ENCODE measurements at regions not wholly inside any gene's neighbourhood (a gene's known extent, or its start where the extent isn't known, plus 50 kb on each side); places are given as distances from the start of the nearest gene placed in this dataset.

DNA sequence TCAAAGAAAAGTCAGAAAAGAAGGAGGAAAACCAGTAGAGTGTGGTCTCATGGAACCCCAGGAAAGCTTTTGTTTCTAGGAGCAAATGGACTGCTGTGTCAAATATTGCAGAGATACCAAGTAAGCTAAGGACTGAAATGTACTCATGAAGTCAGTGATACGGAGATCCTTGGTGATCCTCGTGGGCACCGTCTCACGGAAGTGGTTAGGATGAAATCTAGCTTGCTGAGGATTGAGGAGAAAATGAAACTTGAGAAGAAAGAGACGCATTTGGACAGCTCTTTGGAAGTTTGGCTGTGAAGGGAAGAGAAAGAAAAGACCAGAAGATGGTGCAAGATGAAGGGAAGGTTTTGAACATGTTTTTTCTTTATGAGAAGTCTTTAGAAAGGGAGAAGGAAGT, 104.0 kb upstream of the CCND2 start:
- TF ChIP-seq, protein P1, sequence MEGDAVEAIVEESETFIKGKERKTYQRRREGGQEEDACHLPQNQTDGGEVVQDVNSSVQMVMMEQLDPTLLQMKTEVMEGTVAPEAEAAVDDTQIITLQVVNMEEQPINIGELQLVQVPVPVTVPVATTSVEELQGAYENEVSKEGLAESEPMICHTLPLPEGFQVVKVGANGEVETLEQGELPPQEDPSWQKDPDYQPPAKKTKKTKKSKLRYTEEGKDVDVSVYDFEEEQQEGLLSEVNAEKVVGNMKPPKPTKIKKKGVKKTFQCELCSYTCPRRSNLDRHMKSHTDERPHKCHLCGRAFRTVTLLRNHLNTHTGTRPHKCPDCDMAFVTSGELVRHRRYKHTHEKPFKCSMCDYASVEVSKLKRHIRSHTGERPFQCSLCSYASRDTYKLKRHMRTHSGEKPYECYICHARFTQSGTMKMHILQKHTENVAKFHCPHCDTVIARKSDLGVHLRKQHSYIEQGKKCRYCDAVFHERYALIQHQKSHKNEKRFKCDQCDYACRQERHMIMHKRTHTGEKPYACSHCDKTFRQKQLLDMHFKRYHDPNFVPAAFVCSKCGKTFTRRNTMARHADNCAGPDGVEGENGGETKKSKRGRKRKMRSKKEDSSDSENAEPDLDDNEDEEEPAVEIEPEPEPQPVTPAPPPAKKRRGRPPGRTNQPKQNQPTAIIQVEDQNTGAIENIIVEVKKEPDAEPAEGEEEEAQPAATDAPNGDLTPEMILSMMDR (IDR thresholded peaks at IDR 0.05; ENCODE audit: low read depth, low read length, poor library complexity, severe bottlenecking) = no peak
- TF ChIP-seq EZH2phosphoT487 (IDR thresholded peaks at IDR 0.05; ENCODE audit: borderline replicate concordance, low read length) = no peak

Measured in DOHH2 (cell line).